Astrocyte (in vitro differentiated cells and primary cell): ENCODE measurements at regions not wholly inside any gene's neighbourhood (a gene's known extent, or its start where the extent isn't known, plus 50 kb on each side); places are given as distances from the start of the nearest gene placed in this dataset.
"Not testable (repeated sequence)": the region's sequence is repeated elsewhere in the genome, so short reads cannot be mapped to it uniquely, and the experiment has no call there.

Experiments used
- EZH2 ChIP-seq: IDR thresholded peaks from 2 replicates; pipeline ENCODE4 v1.6.1; 2012; ENCODE audit warnings: mild to moderate bottlenecking, low read length, inconsistent platforms; ENCODE audit not compliant: insufficient read depth
- TF ChIP-seq, protein P1 (sequence below): IDR thresholded peaks from 2 replicates; pipeline ENCODE4 v1.5.1; 2011; ENCODE audit warnings: low read depth, mild to moderate bottlenecking, inconsistent platforms, low read length, moderate library complexity; ENCODE audit not compliant: insufficient read depth

DNA sequence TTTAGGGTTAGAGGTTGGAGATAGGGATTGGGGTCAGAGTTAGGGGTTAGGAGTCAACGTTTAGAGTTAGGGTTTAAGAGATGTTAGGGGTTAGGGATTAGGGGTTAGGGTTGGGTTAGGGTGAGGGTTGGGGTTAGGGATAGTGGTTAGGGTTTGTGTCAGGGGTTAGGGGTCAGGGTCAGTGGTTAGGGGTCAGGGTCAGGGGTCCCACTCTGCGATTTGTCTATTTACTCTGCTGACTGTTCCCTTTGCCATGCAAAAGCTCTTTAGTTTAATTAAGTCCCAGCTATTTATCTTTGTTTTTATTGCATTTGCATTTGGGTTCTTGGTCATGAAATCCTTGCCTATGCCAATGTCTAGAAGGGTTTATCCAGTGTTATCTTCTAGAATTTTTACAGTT, 1649.3 kb downstream of the SPATA31A7 start:
- TF ChIP-seq, protein P1, sequence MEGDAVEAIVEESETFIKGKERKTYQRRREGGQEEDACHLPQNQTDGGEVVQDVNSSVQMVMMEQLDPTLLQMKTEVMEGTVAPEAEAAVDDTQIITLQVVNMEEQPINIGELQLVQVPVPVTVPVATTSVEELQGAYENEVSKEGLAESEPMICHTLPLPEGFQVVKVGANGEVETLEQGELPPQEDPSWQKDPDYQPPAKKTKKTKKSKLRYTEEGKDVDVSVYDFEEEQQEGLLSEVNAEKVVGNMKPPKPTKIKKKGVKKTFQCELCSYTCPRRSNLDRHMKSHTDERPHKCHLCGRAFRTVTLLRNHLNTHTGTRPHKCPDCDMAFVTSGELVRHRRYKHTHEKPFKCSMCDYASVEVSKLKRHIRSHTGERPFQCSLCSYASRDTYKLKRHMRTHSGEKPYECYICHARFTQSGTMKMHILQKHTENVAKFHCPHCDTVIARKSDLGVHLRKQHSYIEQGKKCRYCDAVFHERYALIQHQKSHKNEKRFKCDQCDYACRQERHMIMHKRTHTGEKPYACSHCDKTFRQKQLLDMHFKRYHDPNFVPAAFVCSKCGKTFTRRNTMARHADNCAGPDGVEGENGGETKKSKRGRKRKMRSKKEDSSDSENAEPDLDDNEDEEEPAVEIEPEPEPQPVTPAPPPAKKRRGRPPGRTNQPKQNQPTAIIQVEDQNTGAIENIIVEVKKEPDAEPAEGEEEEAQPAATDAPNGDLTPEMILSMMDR: not testable (repeated sequence)
- TF ChIP-seq EZH2: not testable (repeated sequence)
